Sigmoid colon (tissue), 6 donors: ENCODE measurements at regions not wholly inside any gene's neighbourhood (a gene's known extent, or its start where the extent isn't known, plus 50 kb on each side); places are given as distances from the start of the nearest gene placed in this dataset.

Source experiments
- DNase-seq: peaks from one replicate; pipeline ENCODE4 v3.0.0-alpha.2; 2019
- H3K27ac ChIP-seq, 4 donors: fragments of 200-600 bp; sonication (generic); one replicate each; pipeline ENCODE4 v1.5.1; 2016 to 2019; ENCODE audit warnings: mild to moderate bottlenecking in 1 of 4
- H3K27me3 ChIP-seq, 3 donors: fragments of 200-600 bp; sonication (generic); one replicate each; pipeline ENCODE4 v1.5.1; 2019; ENCODE audit warnings: mild to moderate bottlenecking in 1 of 3
- H3K36me3 ChIP-seq, 4 donors: fragments of 200-600 bp; sonication (generic); one replicate each; pipeline ENCODE4 v1.5.1; 2016 to 2019
- H3K4me1 ChIP-seq, 4 donors: fragments of 200-600 bp; sonication (generic); one replicate each; pipeline ENCODE4 v1.5.1; 2017 to 2019
- H3K4me3 ChIP-seq, 4 donors: fragments of 200-600 bp; sonication (generic); one replicate each; pipeline ENCODE4 v1.5.1; 2017 to 2019; ENCODE audit warnings: mild to moderate bottlenecking in 2 of 4, moderate library complexity in 1 of 4
- H3K9me3 ChIP-seq, 4 donors: fragments of 200-600 bp in 3 of 4; sonication (generic) in 3 of 4; one replicate each; pipeline versions ENCODE4 v1.5.1 to v1.6.1; 2013 to 2019
- EP300 ChIP-seq, 4 donors: sonication (generic); formaldehyde crosslinking; IDR thresholded peaks; one replicate each; pipeline ENCODE4 v1.6.1; 2017; ENCODE audit warnings: antibody characterized with exemption in 4 of 4
- POLR2A ChIP-seq, 2 donors: fragments of 450-650 bp; IDR thresholded peaks; one replicate each; pipeline ENCODE4 v1.6.1; 2016; ENCODE audit warnings: antibody characterized with exemption in 2 of 2, mild to moderate bottlenecking in 2 of 2, moderate library complexity in 2 of 2
- POLR2AphosphoS5 ChIP-seq, 4 donors: sonication (generic); formaldehyde crosslinking; IDR thresholded peaks; one replicate each; pipeline ENCODE4 v1.6.1; 2017; ENCODE audit warnings: antibody characterized with exemption in 4 of 4
- WGBS, 2 donors: extraction: QIAGEN DNeasy Blood & Tissue Kit; methylation state at CpG; one replicate each; pipeline ENCODE4 v1.1.7; 2013; 5-methylcytosine and 5-hydroxymethylcytosine counted together
- intact Hi-C: fragments of 100-400 bp; cut with DNase I; formaldehyde crosslinking; loops from one replicate; pipeline ENCODE4 v1.15.1; 2023
- TF ChIP-seq, protein P1 (sequence below), 4 experiments: fragments of 450-650 bp in 3 of 4; fragments of 200-600 bp in 1 of 4; IDR thresholded peaks; one replicate each; pipeline ENCODE4 v1.5.1; 2016 to 2019; ENCODE audit warnings: antibody characterized with exemption in 4 of 4, mild to moderate bottlenecking in 3 of 4, moderate library complexity in 2 of 4
- donor health status: healthy with polysubstance abuse.
- donor health status: healthy.

DNA sequence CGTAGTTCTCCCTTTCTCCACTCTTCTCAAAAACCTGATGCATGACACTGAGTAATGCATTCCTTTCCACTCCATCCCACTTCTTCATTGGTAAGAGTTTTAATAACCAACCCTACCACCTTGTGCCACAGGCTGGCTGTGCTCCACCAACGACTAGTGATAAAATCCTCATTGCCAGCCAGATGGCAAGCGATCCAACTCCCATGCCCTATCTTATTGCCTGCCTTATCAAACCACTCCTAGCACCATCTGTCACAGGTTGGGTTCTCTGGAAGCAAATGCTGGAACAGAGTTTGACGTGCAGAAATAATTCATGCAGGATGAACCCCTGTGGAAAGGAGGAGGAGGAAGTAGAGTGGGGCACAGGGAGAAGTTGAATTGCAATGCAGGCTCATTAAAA, 99.5 kb downstream of the CHD9NB start:
- TF ChIP-seq POLR2A (IDR thresholded peaks at IDR 0.05), result no peak
- TF ChIP-seq, protein P1, sequence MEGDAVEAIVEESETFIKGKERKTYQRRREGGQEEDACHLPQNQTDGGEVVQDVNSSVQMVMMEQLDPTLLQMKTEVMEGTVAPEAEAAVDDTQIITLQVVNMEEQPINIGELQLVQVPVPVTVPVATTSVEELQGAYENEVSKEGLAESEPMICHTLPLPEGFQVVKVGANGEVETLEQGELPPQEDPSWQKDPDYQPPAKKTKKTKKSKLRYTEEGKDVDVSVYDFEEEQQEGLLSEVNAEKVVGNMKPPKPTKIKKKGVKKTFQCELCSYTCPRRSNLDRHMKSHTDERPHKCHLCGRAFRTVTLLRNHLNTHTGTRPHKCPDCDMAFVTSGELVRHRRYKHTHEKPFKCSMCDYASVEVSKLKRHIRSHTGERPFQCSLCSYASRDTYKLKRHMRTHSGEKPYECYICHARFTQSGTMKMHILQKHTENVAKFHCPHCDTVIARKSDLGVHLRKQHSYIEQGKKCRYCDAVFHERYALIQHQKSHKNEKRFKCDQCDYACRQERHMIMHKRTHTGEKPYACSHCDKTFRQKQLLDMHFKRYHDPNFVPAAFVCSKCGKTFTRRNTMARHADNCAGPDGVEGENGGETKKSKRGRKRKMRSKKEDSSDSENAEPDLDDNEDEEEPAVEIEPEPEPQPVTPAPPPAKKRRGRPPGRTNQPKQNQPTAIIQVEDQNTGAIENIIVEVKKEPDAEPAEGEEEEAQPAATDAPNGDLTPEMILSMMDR (IDR thresholded peaks at IDR 0.05), result no peak
- TF ChIP-seq EP300 (IDR thresholded peaks at IDR 0.05), result no peak
- no peak for TF ChIP-seq POLR2AphosphoS5 (IDR thresholded peaks at IDR 0.05)
- Histone ChIP-seq H3K36me3 (no peaks in the 10 kb centered on the region), H3K4me3 (no peak overlapping the region), H3K9me3 (no peaks in the 10 kb centered on the region), H3K4me1 (no peaks in the 10 kb centered on the region), H3K27ac (no peak overlapping the region), H3K27me3 (no peaks in the 10 kb centered on the region)
- intact Hi-C loops, result no loop called here
- no peak for DNase-seq
- WGBS, 2 donors, result 21 to 48% methylated on average over 4 of the region's 4 CpGs

DNA sequence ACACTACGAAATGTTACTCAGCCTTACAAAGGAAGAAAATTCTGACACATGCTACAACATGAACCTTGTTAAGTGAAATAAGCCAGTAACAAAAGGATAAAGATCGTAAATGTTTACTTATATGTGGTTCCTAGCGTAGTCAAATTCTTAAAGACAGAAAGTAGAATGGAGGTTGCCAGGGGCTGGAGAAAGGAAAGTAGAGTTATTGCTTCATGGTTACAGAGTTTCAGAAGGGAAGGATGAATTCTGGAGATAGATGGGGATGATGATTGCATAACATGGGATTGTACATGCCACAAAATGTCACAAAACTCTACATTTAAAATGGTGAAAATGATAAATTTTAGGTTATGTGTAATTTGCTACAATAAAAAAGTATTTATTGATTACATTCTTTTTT, 103.8 kb downstream of the CHD9NB start:
- WGBS, 2 donors, result 82 to 87% methylated on average over 3 of the region's 3 CpGs
- no peak overlapping the region for H3K27ac ChIP-seq
- H3K27me3 ChIP-seq, result no peaks in the 10 kb centered on the region
- H3K9me3 ChIP-seq, result peaks cover 0 to 3% (median 1%) of the 10 kb centered on the region in 4 donors
- TF ChIP-seq EP300 (IDR thresholded peaks at IDR 0.05), result no peak
- TF ChIP-seq POLR2A (IDR thresholded peaks at IDR 0.05), result no peak
- TF ChIP-seq POLR2AphosphoS5 (IDR thresholded peaks at IDR 0.05), result no peak
- TF ChIP-seq, protein P1 (IDR thresholded peaks at IDR 0.05), result no peak
- H3K36me3 ChIP-seq, result no peaks in the 10 kb centered on the region
- no peaks in the 10 kb centered on the region for H3K4me1 ChIP-seq
- intact Hi-C loops, result no loop called here
- no peak for DNase-seq
- no peak overlapping the region for H3K4me3 ChIP-seq

DNA sequence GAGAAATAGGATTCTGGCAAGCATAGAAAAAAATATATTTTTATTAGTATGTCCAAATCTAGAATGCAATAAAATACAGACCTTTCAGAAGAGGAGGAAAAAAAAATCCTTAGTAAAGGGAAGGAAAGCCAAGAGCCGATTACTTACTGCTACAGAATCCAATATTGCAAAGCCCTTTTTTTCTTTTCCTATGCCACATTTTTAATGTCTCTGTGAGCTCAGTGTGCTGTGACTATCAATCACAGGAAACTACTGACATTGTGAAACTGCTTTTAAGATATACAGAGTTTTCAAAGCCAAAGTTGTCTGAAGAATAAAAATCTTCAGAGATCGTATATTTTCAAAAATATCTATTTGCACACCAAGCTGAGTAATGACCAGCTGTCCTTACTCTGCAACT, 120.4 kb downstream of the CHD9NB start:
- Histone ChIP-seq H3K27ac (no peak overlapping the region), H3K4me3 (no peak overlapping the region), H3K4me1 (no peaks in the 10 kb centered on the region), H3K36me3 (no peaks in the 10 kb centered on the region), H3K9me3 (no peaks in the 10 kb centered on the region), H3K27me3 (no peaks in the 10 kb centered on the region)
- DNase-seq, result no peak
- intact Hi-C loops, result no loop called here
- 27 to 84% methylated on average over 2 of the region's 2 CpGs for WGBS, 2 donors
- TF ChIP-seq POLR2AphosphoS5 (IDR thresholded peaks at IDR 0.05), result no peak
- TF ChIP-seq POLR2A (IDR thresholded peaks at IDR 0.05), result no peak
- TF ChIP-seq, protein P1 (IDR thresholded peaks at IDR 0.05), result no peak
- TF ChIP-seq EP300 (IDR thresholded peaks at IDR 0.05), result no peak

DNA sequence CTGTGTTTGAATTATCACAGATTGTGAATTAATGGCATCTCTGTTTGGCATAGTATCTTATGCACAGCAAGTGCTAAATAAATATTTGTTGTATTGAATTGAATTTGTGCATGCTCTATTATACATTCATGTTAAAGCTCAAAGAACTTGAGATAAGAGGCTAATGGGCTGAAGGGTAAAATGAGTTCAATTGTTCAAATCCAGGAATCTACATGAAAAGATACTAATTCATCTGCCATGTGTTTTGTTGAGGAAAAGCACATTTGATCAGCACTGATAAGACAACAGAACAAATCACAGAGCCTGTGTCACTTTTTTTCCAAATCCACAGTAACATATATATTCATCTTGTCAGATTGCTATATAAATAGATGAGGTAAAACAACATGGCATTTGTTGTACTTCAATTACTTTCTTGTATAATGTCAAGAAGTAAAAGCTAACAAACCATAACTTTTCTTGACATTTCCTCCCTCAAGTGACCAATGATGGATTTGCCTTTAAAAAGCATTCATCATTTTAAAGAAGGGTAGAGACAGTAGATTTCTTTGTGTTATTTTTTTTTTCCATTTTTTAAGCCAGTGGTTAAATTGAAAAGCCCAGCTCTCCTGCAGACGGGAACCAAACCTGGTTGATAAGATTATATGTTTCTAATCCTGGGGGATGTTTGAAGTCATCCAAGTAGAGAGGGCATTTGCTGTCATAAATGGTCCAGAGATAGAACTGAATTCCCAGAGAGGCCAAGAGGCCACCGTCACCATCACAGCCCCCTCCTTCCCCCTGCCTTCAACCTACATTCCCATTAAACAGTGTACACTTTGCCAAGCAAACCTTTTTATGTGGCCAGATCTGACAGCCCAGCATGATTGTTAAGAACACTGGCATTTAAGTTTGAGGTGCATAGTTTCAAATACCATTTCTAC, 123.0 kb downstream of the CHD9NB start:
- 51 to 65% methylated on average over 2 of the region's 2 CpGs for WGBS, 2 donors
- intact Hi-C loops, result no loop called here
- Histone ChIP-seq H3K27me3 (no peaks in the 10 kb centered on the region), H3K9me3 (no peaks in the 10 kb centered on the region), H3K36me3 (no peaks in the 10 kb centered on the region), H3K4me1 (no peaks in the 10 kb centered on the region), H3K27ac (no peak overlapping the region), H3K4me3 (no peak overlapping the region)
- TF ChIP-seq POLR2AphosphoS5 (IDR thresholded peaks at IDR 0.05) (no peak), POLR2A (IDR thresholded peaks at IDR 0.05) (no peak), EP300 (IDR thresholded peaks at IDR 0.05) (no peak)
- TF ChIP-seq, protein P1 (IDR thresholded peaks at IDR 0.05), result no peak
- DNase-seq, result no peak
